ENCODE measurements at regions not wholly inside any gene's neighbourhood (a gene's known extent, or its start where the extent isn't known, plus 50 kb on each side); places are given as distances from the start of the nearest gene placed in this dataset.
A peak's percentile ranks its signal among the peaks of the same experiment; 100 is the strongest.
"Not testable (repeated sequence)": the region's sequence is repeated elsewhere in the genome, so short reads cannot be mapped to it uniquely, and the experiment has no call there.

- DNase-seq (ENCODE audit: low read depth in 2 of 2): no peak
- no peak for TF ChIP-seq CTCF (IDR thresholded peaks at IDR 0.05; ENCODE audit: low read depth, low read length)
- H3K4me3 ChIP-seq (replicated peaks in 1 of 2; ENCODE audit: low read depth in 2 of 2, low read length in 2 of 2): no peak overlapping the region
Measured at GRCh38 chr5:111615054-111615453, 102.7 kb upstream of the STARD4 start.

GRCh38 chr5:111612013-111612630 lies 99.8 kb upstream of the STARD4 start:
- not testable (repeated sequence) for DNase-seq (ENCODE audit: low read depth in 2 of 2); H3K4me3 ChIP-seq (replicated peaks in 1 of 2; ENCODE audit: low read depth in 2 of 2, low read length in 2 of 2)

GRCh38 chr5:111606194-111606593 lies 93.9 kb upstream of the STARD4 start:
- DNase-seq (ENCODE audit: low read depth in 2 of 2): no peak
- no peak overlapping the region for H3K4me3 ChIP-seq (replicated peaks in 1 of 2; ENCODE audit: low read depth in 2 of 2, low read length in 2 of 2)
- TF ChIP-seq CTCF (IDR thresholded peaks at IDR 0.05; ENCODE audit: low read depth, low read length): no peak

- peak in 1 of 2 donors; percentile 76 for DNase-seq (ENCODE audit: low read depth in 2 of 2)
- TF ChIP-seq CTCF (IDR thresholded peaks at IDR 0.05; ENCODE audit: low read depth, low read length): no peak
- no peak overlapping the region for H3K4me3 ChIP-seq (replicated peaks in 1 of 2; ENCODE audit: low read depth in 2 of 2, low read length in 2 of 2)
Measured at GRCh38 chr5:111603446-111603827, 91.1 kb upstream of the STARD4 start.

GRCh38 chr5:111602817-111603445 lies 90.6 kb upstream of the STARD4 start:
- H3K4me3 ChIP-seq (replicated peaks in 1 of 2; ENCODE audit: low read depth in 2 of 2, low read length in 2 of 2): no peak overlapping the region
- TF ChIP-seq CTCF (IDR thresholded peaks at IDR 0.05; ENCODE audit: low read depth, low read length): no peak

GRCh38 chr5:111598996-111599395 lies 86.7 kb upstream of the STARD4 start:
- TF ChIP-seq CTCF (IDR thresholded peaks at IDR 0.05; ENCODE audit: low read depth, low read length): no peak
- no peak for DNase-seq (ENCODE audit: low read depth in 2 of 2)
- H3K4me3 ChIP-seq (replicated peaks in 1 of 2; ENCODE audit: low read depth in 2 of 2, low read length in 2 of 2): no peak overlapping the region

More at GRCh38 chr5:111602817-111603445, 90.6 kb upstream of the STARD4 start:
- DNase-seq (ENCODE audit: low read depth in 2 of 2): no peak

- no peak for TF ChIP-seq CTCF (IDR thresholded peaks at IDR 0.05; ENCODE audit: low read depth, low read length)
Measured at GRCh38 chr5:111597491-111597890, 85.2 kb upstream of the STARD4 start.

More at GRCh38 chr5:111597491-111597890, 85.2 kb upstream of the STARD4 start:
- no peak overlapping the region for H3K4me3 ChIP-seq (replicated peaks in 1 of 2; ENCODE audit: low read depth in 2 of 2, low read length in 2 of 2)
- DNase-seq (ENCODE audit: low read depth in 2 of 2): no peak

Measured in cardiac fibroblast (primary cell).